Right ventricle myocardium superior (tissue), 1 donor: ENCODE measurements at regions not wholly inside any gene's neighbourhood (a gene's known extent, or its start where the extent isn't known, plus 50 kb on each side); places are given as distances from the start of the nearest gene placed in this dataset.
"Not testable (repeated sequence)": the region's sequence is repeated elsewhere in the genome, so short reads cannot be mapped to it uniquely, and the experiment has no call there.

Source experiments
- ATAC-seq: fragments of 200-7000 bp; cut with Tn5 transposase; one replicate; pipeline ENCODE4 v1.9.1; 2020; ENCODE audit warnings: mild to moderate bottlenecking; ENCODE audit not compliant: poor library complexity
- DNase-seq: peaks from one replicate; pipeline ENCODE4 v3.0.0-alpha.2; 2020
- intact Hi-C: fragments of 100-400 bp; cut with DNase I; formaldehyde crosslinking; loops from one replicate; pipeline ENCODE4 v1.11.2; 2022
- donor health status: DM: no; HTN: yes; CAD: no; lungs with severe emphysema.

DNA sequence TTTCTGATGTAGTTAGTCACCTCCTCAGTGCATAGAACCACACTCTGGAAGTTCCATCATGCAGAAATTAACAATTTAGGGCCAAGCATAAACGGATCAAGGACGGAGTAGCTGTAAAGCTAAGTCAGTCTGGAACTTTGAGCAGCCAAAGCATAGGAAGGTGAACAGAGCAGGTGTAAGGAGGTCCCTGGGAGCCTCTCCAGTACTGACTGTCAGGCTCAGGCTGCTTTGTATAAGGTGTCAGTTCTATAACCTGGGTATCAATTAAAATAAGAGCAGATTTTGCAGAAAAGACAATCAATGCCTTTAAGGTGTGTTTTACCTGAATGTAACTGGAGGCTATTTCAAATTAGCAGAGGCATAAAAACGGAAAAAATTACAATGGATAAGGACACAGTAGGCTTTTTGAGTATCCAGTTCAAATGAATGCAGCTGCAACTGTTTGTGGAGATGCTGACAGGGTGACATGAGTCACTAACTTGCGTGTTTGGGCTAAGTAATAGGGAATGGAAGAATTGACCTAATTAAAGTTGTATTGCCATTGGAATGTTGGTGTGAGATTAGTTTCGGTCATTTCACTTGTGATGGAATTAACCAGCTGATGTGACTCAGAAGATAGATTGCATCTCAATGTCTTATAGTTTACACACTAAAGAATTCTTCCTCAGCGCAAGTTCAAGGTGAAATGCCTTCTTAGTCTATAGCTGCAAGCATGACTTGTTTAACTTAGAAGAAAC lies 417.9 kb upstream of the CNTNAP2 start:
- peak; percentile 45 for ATAC-seq
- DNase-seq: no peak
- intact Hi-C loops: no loop called here

GRCh38 chr7:145697412-145698107 lies 419.0 kb upstream of the CNTNAP2 start:
- ATAC-seq, intact Hi-C loops, DNase-seq: not testable (repeated sequence)

GRCh38 chr7:145696071-145696470 lies 420.5 kb upstream of the CNTNAP2 start:
- DNase-seq (no peak), ATAC-seq (no peak)
- intact Hi-C loops: no loop called here

GRCh38 chr7:145692237-145692950 lies 424.2 kb upstream of the CNTNAP2 start:
- DNase-seq (peak; percentile 60), ATAC-seq (peak; percentile 88)
- intact Hi-C loops: no loop called here

DNA sequence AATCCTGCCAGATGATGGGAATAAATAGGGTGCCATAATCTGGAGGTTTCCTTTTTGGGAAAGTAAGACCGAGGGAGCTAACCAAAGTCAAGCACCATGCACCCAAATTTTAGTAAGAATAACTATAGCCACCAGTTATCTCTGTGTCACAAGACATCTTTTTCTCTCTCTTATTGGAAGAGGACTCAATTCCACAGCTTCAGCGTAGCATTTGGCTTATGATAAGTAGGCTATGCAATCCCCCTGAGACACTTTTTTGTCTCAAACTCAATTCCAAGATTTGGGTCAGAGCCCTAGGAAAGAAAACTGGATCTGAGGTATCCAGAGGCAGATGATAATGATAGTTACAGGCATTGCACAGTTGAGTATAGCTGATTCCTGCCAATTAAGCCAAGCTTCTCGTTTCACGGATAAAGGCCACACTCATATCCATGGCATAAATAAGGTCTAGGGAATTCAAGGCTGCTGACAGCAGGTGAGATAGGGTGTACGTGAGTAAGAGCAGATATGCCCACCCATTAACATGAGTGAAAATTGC lies 425.2 kb upstream of the CNTNAP2 start:
- ATAC-seq (peak; percentile 63), DNase-seq (no peak)
- intact Hi-C loops: no loop called here

DNA sequence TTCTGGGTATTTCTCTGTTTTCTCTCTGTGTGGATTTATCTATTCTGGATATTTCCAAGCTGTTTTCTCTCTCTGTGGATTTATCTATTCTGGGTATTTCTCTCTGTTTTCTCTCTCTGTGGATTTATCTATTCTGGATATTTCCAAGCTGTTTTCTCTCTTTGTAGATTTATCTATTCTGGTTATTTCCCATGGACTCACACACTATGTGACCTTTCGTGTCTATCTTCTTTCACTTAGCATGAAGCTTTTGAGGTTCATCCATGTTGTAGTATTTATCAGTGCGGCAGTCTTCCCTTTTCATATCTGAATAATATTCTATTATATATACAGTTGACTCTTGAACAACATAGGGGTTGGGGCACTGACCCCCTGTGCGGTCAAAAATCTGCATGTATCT lies 435.0 kb upstream of the CNTNAP2 start:
- intact Hi-C loops: no loop called here
- peak; percentile 42 for ATAC-seq
- no peak for DNase-seq

DNA sequence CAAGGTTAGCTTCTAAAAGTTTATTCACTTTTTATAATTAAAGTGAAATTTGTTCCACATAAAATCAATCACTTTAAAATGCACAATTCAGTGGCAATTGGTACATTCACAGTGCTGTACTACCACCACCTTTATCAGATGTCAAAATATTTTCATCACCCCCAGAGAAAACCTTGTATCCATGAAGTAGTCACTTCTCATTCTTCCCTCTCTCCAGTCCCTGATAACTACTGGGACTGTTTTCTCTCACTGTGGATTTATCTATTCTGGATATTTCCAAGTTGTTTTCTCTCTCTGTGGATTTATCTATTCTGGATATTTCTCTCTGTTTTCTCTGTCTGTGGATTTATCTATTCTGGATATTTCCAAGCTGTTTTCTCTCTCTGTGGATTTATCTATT lies 435.4 kb upstream of the CNTNAP2 start:
- DNase-seq (no peak), ATAC-seq (peak; percentile 51)
- intact Hi-C loops: no loop called here

DNA sequence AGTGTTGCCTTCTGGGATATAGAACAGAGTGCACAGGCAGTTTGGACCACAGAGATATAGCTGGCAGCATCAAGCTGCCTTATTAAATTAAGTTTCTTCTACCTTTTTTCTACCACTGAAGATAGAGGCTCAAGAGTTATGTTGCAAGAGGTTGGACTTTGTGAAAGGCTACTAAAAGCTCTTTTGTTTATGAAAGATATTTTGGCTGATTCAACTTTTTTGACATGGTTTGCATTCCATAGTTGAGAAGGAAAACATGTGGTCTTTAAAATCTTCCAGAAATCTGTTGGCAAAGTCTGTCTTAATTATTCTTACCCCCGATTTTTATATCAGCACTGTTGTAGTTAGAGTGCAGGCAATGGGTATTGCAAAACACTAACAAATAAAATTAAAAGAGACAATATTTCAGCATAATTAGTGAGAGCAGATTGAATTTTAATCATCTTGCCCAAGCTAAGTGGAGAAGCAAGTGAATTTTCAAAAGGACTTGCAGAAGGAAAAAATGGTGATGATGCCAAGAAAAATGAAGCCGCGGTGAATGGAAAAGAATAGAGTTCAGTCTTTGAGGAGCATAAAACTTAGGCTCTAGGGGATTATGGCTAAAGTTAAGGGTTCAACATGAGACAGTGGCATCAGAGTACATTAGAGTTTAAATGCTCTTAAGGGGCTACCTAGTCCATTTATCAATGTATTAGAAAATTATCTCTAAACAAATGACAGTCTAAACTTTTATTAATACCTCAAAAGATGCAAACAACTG lies 450.9 kb upstream of the CNTNAP2 start:
- ATAC-seq (peak; percentile 94), DNase-seq (no peak)
- intact Hi-C loops: no loop called here

GRCh38 chr7:145655666-145656065 lies 460.9 kb upstream of the CNTNAP2 start:
- DNase-seq: no peak
- intact Hi-C loops: no loop called here
- ATAC-seq: peak; percentile 68

GRCh38 chr7:145645135-145645515 lies 471.5 kb upstream of the CNTNAP2 start:
- ATAC-seq (no peak), DNase-seq (no peak)
- intact Hi-C loops: no loop called here

DNA sequence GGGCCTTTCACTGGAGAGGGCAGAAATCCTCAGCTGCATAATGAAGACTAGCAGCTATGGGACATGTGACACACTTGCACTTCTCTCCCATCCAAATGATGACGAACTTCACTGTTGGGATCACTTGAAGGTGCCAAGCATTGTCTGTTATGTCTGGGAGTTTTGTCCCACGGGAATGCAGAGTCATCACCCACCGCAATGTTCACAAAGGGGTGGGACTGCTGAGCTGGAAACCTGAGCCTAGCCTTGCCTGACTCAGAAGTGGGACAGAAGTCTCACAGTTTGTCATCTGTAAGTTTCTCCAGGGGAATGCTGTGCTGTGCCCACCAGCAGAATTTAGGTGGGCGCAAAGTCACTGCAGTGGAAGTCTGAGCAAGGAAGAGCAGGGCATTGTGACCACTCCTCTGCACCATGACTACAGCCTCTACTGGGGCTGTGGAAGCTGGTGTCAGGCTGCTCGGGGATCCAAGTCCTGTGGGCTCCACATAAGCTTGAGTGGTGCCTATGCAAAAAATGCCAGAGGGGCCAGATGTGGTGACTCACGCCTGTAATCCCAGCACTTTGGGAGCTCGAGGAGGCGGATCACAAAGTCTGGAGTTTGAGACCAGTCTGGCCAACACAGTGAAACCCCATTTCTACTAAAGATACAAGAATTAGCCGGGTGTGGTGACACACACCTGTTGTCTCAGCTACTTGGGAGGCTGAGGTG lies 472.0 kb upstream of the CNTNAP2 start:
- intact Hi-C loops: no loop called here
- DNase-seq: no peak
- ATAC-seq: no peak

DNA sequence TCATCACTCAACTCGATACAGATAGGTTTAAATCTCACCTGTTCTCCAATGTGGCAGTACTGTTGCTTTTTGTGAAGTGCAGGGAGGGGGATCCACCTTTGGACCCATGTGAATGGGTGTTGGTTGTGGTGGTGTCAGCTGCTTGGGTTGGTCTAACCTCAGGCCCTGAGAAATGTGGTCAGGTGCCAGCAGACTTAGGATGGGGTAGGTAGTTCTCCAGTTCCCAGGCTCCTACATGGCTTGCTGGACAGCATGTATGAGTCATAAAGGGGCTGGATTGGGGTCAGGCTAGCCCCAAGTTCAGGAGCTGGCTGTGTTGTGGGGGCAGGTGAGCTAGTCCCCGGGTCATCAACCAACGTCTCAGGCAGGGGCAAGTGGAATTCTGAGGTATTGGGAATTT lies 472.6 kb upstream of the CNTNAP2 start:
- ATAC-seq: no peak

DNA sequence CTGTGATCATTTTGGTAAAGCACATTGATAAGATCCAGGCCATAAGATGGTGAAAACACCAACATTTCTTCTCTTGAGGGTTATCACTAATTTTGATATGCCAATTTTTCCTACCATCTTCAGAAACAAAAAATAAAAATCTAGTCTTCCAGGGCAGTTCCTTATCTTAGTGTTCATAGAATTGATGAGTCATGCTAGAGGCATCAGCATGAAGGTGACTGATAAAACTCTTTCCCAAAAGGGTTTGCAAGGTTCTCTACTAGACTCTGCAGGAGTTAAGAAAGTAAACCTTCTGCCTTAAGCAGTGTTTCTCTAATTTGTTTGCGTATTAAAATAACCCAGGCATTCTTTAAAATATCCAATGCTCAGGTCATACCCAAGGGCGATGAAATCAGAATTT lies 483.1 kb upstream of the CNTNAP2 start:
- DNase-seq (no peak), ATAC-seq (no peak)
- intact Hi-C loops: no loop called here

More for the DNA sequence above, 472.6 kb upstream of the CNTNAP2 start:
- intact Hi-C loops: no loop called here
- no peak for DNase-seq

DNA sequence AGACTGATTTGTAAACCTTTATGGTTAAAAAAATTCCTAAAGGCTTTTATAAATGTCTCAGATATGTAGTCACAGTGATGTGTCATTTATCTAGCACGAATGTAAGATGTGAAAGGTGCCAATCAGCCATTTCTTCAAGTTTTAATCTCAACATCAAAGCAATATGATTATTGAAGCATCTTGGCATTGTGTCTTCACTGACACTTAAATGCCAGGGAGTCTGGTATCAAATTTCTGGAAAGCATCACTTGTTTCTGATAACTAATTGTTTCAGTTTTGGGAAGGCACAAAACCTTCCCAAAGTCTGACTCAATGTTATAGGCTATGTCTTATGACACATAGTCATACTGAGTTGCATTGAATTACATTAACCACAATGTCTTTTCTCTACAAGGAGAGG lies 492.0 kb upstream of the CNTNAP2 start:
- intact Hi-C loops: no loop called here

DNA sequence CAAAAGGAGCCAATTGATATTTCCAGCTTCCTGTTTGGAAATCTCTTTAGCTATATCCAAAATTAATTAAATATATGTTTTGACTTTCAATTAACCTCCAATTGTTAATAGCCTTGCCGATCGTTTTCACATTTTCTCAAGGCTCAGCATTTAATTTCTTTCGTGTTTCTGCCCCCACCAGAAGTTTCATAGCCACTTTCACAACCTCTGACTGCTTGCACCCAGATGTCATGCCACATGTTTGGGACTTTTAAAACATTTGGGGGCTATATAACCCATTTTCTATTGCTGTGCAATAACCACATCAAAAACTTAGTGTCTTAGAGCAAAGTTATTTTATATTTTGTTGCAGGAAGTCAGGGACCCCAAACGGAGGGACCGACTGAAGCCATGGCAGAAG lies 510.6 kb upstream of the CNTNAP2 start:
- ATAC-seq (no peak), DNase-seq (no peak)
- intact Hi-C loops: no loop called here

More for the DNA sequence above, 492.0 kb upstream of the CNTNAP2 start:
- ATAC-seq: no peak
- DNase-seq: no peak

DNA sequence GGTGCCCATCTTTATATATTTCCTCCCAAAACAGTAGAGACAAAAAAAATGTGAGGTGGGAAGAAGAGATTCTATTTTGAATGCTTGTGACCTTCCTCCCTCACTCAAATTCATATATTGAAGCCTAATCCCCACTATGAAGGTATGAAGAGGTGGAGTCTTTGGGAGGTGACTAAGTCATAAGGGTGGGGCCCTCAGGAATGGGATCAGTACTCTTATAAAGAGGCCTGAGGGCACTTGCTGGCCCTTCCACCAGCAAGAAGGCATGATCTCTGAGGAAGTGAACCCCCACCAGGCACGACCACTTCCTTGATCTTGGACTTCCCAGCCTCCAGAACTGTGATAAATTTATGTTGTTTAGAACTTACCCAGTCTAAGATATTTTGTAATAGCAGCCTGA lies 517.2 kb upstream of the CNTNAP2 start:
- ATAC-seq: no peak
- DNase-seq: no peak
- intact Hi-C loops: no loop called here

DNA sequence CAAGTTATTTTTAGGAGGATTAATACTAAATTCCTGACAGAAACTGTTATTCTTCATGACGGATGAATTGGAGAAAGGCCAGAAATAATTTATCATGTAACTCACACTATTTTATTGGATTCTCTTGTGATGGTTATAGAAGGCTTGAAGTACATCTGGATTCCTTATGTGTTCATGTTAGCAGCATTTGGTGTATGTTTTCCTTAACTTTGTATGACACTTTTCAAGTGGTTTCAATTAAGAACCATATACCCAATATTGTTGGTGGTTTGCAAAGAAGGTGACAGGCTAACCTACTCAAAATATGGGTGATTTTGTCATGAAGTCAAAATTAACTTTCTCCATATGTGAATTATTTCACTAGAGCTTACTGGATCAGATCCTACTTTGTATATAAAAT lies 532.2 kb upstream of the CNTNAP2 start:
- no peak for ATAC-seq
- no peak for DNase-seq
- intact Hi-C loops: no loop called here

- ATAC-seq (no peak), DNase-seq (no peak)
- intact Hi-C loops: no loop called here
Measured at GRCh38 chr7:145582742-145583303, 533.8 kb upstream of the CNTNAP2 start.
